ENCODE measurements at regions not wholly inside any gene's neighbourhood (a gene's known extent, or its start where the extent isn't known, plus 50 kb on each side); places are given as distances from the start of the nearest gene placed in this dataset.

GRCh38 chr6:56852260-56853010, 102.5 kb upstream of the BEND6 start:
- Histone ChIP-seq H3K36me3 (ENCODE audit: low read depth) (no peaks in the 10 kb centered on the region), H3K4me1 (ENCODE audit: insufficient read depth, poor library complexity, severe bottlenecking) (peaks cover 6% of the 10 kb centered on the region), H3K27ac (ENCODE audit: poor library complexity, severe bottlenecking) (no peak overlapping the region), H3K9me3 (ENCODE audit: severe bottlenecking) (no peaks in the 10 kb centered on the region), H3K4me3 (ENCODE audit: severe bottlenecking) (no peak overlapping the region), H3K27me3 (ENCODE audit: insufficient read depth, poor library complexity, severe bottlenecking) (no peaks in the 10 kb centered on the region)
- ATAC-seq (ENCODE audit: low read depth): no peak
- TF ChIP-seq CTCF (IDR thresholded peaks at IDR 0.05; ENCODE audit: poor library complexity, severe bottlenecking): peak; percentile 1
- DNase-seq (ENCODE audit: low spot score): no peak

DNA sequence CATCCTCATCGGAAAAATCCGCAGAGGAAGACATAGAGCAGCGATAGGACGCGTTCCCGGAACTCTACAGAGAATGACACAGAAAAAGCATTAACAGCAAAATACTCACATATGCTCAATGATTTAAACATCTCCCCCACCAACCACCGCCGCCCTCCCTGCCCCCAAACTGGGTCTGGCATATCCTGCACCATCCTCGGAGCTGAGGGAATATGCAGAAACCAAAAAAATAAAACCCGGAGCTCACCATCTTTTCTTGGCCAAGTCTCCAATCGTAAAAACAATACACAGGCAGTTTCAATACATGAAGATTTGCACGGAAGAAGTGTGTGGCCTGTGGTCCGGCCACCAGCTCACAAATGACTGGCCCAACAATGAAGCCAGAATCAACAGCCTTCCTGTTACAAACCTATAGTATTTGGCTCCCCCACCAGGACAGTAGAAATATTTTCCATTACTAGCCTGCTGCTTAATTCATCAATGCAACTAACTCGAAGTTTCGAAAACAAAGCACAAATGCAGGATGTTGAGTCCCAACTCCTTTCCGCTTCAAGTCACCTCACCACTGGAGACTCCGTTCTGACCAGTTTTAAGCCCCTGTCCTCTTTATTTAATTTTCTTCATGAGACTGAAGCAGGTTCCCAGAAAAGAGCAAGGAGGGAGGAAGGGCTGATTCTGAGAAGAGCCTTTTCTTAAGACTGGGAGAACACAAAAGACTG, 103.2 kb upstream of the BEND6 start:
- H3K4me3 ChIP-seq (ENCODE audit: severe bottlenecking): no peak overlapping the region
- TF ChIP-seq CTCF (IDR thresholded peaks at IDR 0.05; ENCODE audit: poor library complexity, severe bottlenecking): peak; percentile 83
- H3K36me3 ChIP-seq (ENCODE audit: low read depth): no peaks in the 10 kb centered on the region
- no peaks in the 10 kb centered on the region for H3K9me3 ChIP-seq (ENCODE audit: severe bottlenecking)
- H3K4me1 ChIP-seq (ENCODE audit: insufficient read depth, poor library complexity, severe bottlenecking): peaks cover 6% of the 10 kb centered on the region
- H3K27ac ChIP-seq (ENCODE audit: poor library complexity, severe bottlenecking): no peak overlapping the region
- no peak for DNase-seq (ENCODE audit: low spot score)
- ATAC-seq (ENCODE audit: low read depth): peak; percentile 85
- H3K27me3 ChIP-seq (ENCODE audit: insufficient read depth, poor library complexity, severe bottlenecking): no peaks in the 10 kb centered on the region

DNA sequence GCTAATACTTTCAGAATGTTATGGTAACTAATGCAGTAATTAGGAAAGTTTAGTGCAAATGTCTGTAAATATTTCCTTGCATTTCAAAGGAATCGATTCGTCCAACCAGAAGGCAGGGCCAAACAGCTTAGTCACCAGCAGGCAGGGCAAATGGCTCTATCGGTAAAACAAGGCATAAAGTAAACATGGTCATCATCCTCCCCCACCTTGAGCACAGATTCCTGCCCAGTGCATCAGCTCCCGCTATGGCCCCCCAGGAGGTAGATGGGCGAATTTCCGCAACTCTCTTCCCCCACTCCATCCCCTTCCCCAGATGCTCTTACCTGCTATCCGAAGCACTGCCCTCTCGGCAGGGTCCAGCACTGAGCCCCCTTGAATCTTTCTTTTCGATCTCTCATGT, 103.8 kb upstream of the BEND6 start:
- H3K4me1 ChIP-seq (ENCODE audit: insufficient read depth, poor library complexity, severe bottlenecking): peaks cover 6% of the 10 kb centered on the region
- DNase-seq (ENCODE audit: low spot score): no peak
- no peaks in the 10 kb centered on the region for H3K36me3 ChIP-seq (ENCODE audit: low read depth)
- no peaks in the 10 kb centered on the region for H3K27me3 ChIP-seq (ENCODE audit: insufficient read depth, poor library complexity, severe bottlenecking)
- TF ChIP-seq CTCF (IDR thresholded peaks at IDR 0.05; ENCODE audit: poor library complexity, severe bottlenecking): no peak
- H3K4me3 ChIP-seq (ENCODE audit: severe bottlenecking): no peak overlapping the region
- H3K27ac ChIP-seq (ENCODE audit: poor library complexity, severe bottlenecking): no peak overlapping the region
- H3K9me3 ChIP-seq (ENCODE audit: severe bottlenecking): no peaks in the 10 kb centered on the region
- no peak for ATAC-seq (ENCODE audit: low read depth)

- H3K9me3 ChIP-seq (ENCODE audit: severe bottlenecking): no peaks in the 10 kb centered on the region
- no peaks in the 10 kb centered on the region for H3K36me3 ChIP-seq (ENCODE audit: low read depth)
- no peak for TF ChIP-seq CTCF (IDR thresholded peaks at IDR 0.05; ENCODE audit: poor library complexity, severe bottlenecking)
- no peak overlapping the region for H3K27ac ChIP-seq (ENCODE audit: poor library complexity, severe bottlenecking)
- ATAC-seq (ENCODE audit: low read depth) (no peak), DNase-seq (ENCODE audit: low spot score) (no peak)
- H3K27me3 ChIP-seq (ENCODE audit: insufficient read depth, poor library complexity, severe bottlenecking): no peaks in the 10 kb centered on the region
- peaks cover 6% of the 10 kb centered on the region for H3K4me1 ChIP-seq (ENCODE audit: insufficient read depth, poor library complexity, severe bottlenecking)
- no peak overlapping the region for H3K4me3 ChIP-seq (ENCODE audit: severe bottlenecking)
These were observed 104.3 kb upstream of the BEND6 start for GRCh38 chr6:56850626-56851025.

- DNase-seq (ENCODE audit: low spot score): no peak
- Histone ChIP-seq H3K4me1 (ENCODE audit: insufficient read depth, poor library complexity, severe bottlenecking) (peaks cover 6% of the 10 kb centered on the region), H3K9me3 (ENCODE audit: severe bottlenecking) (no peaks in the 10 kb centered on the region), H3K27me3 (ENCODE audit: insufficient read depth, poor library complexity, severe bottlenecking) (no peaks in the 10 kb centered on the region), H3K4me3 (ENCODE audit: severe bottlenecking) (no peak overlapping the region), H3K27ac (ENCODE audit: poor library complexity, severe bottlenecking) (no peak overlapping the region), H3K36me3 (ENCODE audit: low read depth) (no peaks in the 10 kb centered on the region)
- peak; percentile 45; the same call in 2 of the 3 replicates for ATAC-seq (ENCODE audit: low read depth)
- no peak for TF ChIP-seq CTCF (IDR thresholded peaks at IDR 0.05; ENCODE audit: poor library complexity, severe bottlenecking)
These were observed 105.0 kb upstream of the BEND6 start for GRCh38 chr6:56849896-56850295.
